ENCODE measurements at regions not wholly inside any gene's neighbourhood (a gene's known extent, or its start where the extent isn't known, plus 50 kb on each side); places are given as distances from the start of the nearest gene placed in this dataset.

GRCh38 chr1:4323309-4323708 is 331.1 kb upstream of the AJAP1 start:
- no peaks in the 10 kb centered on the region for H3K4me1 ChIP-seq (ENCODE audit: control insufficient read depth, insufficient read depth, low read length)
- H3K36me3 ChIP-seq (ENCODE audit: control insufficient read depth, insufficient read depth, low read length) = no peaks in the 10 kb centered on the region
- no peak overlapping the region for H3K4me3 ChIP-seq (ENCODE audit: low read depth in 2 of 2, low read length in 2 of 2)
- no peaks in the 10 kb centered on the region for H3K9me3 ChIP-seq (ENCODE audit: control insufficient read depth, insufficient read depth, low read depth, low read length)
- intact Hi-C loops (cut with micrococcal nuclease; ENCODE audit: unreplicated experiment) (no loop called here), in situ Hi-C loops (cut with HindIII; ENCODE audit: low pct_unique_long_range_greater_than_20kb, low sequenced_read_pairs) (no loop called here)
- CTCF ChIA-PET = no interaction called here
- POLR2A ChIA-PET = no interaction called here
- H3K27me3 ChIP-seq (ENCODE audit: control insufficient read depth, insufficient read depth, low read length) = no peaks in the 10 kb centered on the region; the same call in 1 of the 2 replicates
- H3K27ac ChIP-seq (ENCODE audit: low read length) = no peak overlapping the region
- ATAC-seq (no peak), DNase-seq (ENCODE audit: low read depth, low spot score) (no peak)
- BruUV-seq (replicated peaks) = no TSS peak
- TF ChIP-seq REST (IDR thresholded peaks at IDR 0.05; ENCODE audit: insufficient read depth in 1 of 2, low read depth in 2 of 2, low read length in 1 of 2) (no peak), CTCF (IDR thresholded peaks at IDR 0.05) (no peak), POLR2AphosphoS5 (IDR thresholded peaks at IDR 0.05; ENCODE audit: low read depth, low read length) (no peak), TCF7L2 (IDR thresholded peaks at IDR 0.05; ENCODE audit: low read depth, low read length) (no peak), SIN3A (IDR thresholded peaks at IDR 0.05; ENCODE audit: borderline replicate concordance, insufficient read depth, low read depth, low read length) (no peak)

- ATAC-seq = no peak
- H3K9me3 ChIP-seq (ENCODE audit: control insufficient read depth, insufficient read depth, low read depth, low read length) = no peaks in the 10 kb centered on the region
- H3K36me3 ChIP-seq (ENCODE audit: control insufficient read depth, insufficient read depth, low read length) = no peaks in the 10 kb centered on the region
- no peak for DNase-seq (ENCODE audit: low read depth, low spot score)
- ChIA-PET CTCF (no interaction called here), POLR2A (no interaction called here)
- BruUV-seq (replicated peaks) = no TSS peak
- no peak for TF ChIP-seq TCF7L2 (IDR thresholded peaks at IDR 0.05; ENCODE audit: low read depth, low read length)
- no peak for TF ChIP-seq SIN3A (IDR thresholded peaks at IDR 0.05; ENCODE audit: borderline replicate concordance, insufficient read depth, low read depth, low read length)
- no peak for TF ChIP-seq POLR2AphosphoS5 (IDR thresholded peaks at IDR 0.05; ENCODE audit: low read depth, low read length)
- TF ChIP-seq REST (IDR thresholded peaks at IDR 0.05; ENCODE audit: insufficient read depth in 1 of 2, low read depth in 2 of 2, low read length in 1 of 2) = no peak
- no peak for TF ChIP-seq CTCF (IDR thresholded peaks at IDR 0.05)
- no peak overlapping the region for H3K4me3 ChIP-seq (ENCODE audit: low read depth in 2 of 2, low read length in 2 of 2)
- H3K4me1 ChIP-seq (ENCODE audit: control insufficient read depth, insufficient read depth, low read length) = no peaks in the 10 kb centered on the region
- intact Hi-C loops (cut with micrococcal nuclease; ENCODE audit: unreplicated experiment) = no loop called here
- in situ Hi-C loops (cut with HindIII; ENCODE audit: low pct_unique_long_range_greater_than_20kb, low sequenced_read_pairs) = no loop called here
- no peaks in the 10 kb centered on the region; the same call in 1 of the 2 replicates for H3K27me3 ChIP-seq (ENCODE audit: control insufficient read depth, insufficient read depth, low read length)
- no peak overlapping the region for H3K27ac ChIP-seq (ENCODE audit: low read length)
These were observed 329.9 kb upstream of the AJAP1 start for GRCh38 chr1:4324525-4324924.

All from Panc1 (cell line).